NCI-H1092 treated with DMSO at 0.1 percent for 48 hours (cell line): ENCODE measurements at regions not wholly inside any gene's neighbourhood (a gene's known extent, or its start where the extent isn't known, plus 50 kb on each side); places are given as distances from the start of the nearest gene placed in this dataset.

ENCODE experiments used
- DNase-seq: peaks from one replicate; lab custom pipeline; 2025; lab: John Stamatoyannopoulos, UW

- no peak for DNase-seq
These were observed 264.7 kb upstream of the TAC1 start for GRCh38 chr7:97466999-97467740.

DNA sequence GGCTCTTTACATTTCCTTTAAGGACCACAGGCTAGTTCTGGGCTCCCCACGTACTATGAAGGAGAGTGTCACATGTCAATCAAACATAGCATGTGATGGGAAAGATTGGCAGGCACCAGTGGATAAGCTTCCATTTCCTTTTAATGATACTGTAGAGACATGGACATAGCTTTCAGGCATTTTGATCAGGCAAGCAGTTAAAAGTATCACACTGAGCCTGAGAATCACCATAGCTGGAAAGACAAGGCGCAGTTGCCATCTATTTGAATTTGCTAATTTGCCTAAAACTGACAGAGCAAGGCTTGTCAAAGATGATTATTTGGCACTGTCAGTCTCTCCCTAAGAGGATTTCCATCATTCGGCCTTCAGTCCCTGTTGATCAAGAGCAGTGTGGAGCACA, 263.4 kb upstream of the TAC1 start:
- DNase-seq, result no peak

- no peak for DNase-seq
These were observed 261.2 kb upstream of the TAC1 start for GRCh38 chr7:97470726-97471125.

GRCh38 chr7:97471491-97471890, 260.4 kb upstream of the TAC1 start:
- DNase-seq, result no peak

DNA sequence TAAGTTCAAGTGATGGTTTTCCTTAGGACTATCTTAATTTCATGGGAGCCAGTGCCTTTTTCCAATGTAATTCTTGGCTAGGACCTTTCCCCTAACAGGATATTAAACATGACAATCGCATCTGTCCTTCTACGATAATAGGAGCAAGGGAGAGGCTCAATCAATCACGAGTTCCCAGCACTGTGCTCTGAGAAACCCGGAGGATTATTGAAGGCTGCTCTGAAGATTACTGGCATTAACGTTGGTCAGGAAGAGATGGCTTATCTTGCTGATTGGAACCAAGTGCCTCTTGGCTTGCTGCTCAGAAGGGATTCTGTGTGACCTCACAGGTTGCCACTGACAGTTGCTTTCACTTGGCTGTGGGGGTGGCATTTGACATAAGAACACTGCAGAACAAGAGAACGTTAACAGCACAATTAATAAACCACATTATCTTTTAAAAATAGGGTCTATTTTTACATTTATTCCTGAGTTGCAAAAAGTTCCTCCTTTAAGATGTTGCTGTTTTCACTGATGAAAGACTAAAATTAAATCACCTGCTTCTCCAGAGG, 252.1 kb upstream of the TAC1 start:
- DNase-seq, result no peak

- no peak for DNase-seq
These were observed 251.0 kb upstream of the TAC1 start for GRCh38 chr7:97480772-97481390.

GRCh38 chr7:97495487-97495886, 236.4 kb upstream of the TAC1 start:
- no peak for DNase-seq

DNA sequence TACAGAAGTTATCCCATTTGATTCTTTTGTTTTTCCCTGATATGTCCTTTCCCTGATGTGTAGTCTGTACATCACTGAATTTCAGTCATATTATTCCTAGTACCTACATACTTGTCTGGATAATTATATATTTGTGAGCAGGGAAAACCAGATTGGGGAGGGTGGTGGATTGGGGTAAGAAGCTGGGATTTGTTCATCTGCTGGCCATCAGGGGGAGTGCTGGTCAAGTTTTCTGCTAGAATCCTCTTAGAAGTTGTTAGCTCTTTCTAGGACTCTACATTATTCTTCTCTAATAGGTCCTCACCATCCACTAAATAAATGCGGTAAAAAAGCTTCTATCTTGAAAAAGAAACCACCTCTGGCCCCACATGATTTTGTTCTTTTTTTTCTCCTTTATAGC, 232.7 kb upstream of the TAC1 start:
- DNase-seq, result peak; percentile 42

GRCh38 chr7:97503367-97504094, 228.4 kb upstream of the TAC1 start:
- DNase-seq, result no peak

- DNase-seq, result no peak
These were observed 225.2 kb upstream of the TAC1 start for GRCh38 chr7:97506728-97507127.

- DNase-seq, result no peak
These were observed 219.3 kb upstream of the TAC1 start for GRCh38 chr7:97512441-97513207.

DNA sequence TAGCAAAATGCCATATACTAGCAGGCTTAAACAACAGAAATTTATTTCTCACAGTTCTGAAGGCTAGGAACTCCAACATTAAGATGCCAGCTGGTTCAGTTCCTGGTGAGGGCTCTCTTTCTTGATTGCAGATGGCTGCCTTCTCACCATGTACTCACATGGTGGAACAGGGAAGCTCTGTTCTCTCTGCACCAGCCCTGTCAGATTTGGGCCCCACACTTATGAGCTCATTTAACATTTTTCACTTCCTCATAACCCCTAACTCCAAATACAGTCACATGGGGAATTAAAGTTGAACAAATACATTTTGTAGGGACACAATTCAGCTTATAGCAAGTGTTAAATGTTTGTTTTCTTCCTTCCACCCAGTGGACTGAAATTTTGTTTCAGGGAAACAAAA, 218.6 kb upstream of the TAC1 start:
- no peak for DNase-seq

DNA sequence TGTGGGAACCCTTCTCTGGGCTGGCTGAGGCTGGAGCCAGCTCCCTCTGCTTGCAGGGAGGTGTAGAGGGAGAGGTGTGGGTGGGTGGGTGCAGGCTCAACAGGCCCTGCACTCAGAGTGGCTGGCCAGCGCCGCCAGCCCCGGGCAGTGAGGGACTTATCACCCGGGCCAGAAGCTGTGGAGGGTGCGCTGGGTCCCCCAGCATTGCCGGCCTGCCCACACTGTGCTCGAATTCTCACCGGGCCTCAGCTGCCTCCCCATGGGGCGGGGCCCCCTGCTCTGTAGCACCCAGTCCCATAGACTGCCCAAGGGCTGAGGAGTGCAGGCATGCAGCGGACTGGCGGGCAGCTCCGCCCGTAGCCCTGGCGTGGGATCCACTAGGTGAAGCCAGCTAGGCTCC, 190.7 kb upstream of the TAC1 start:
- DNase-seq, result no peak

- peak; percentile 95 for DNase-seq
These were observed 175.9 kb upstream of the TAC1 start for GRCh38 chr7:97555857-97556421.

GRCh38 chr7:97565665-97566064, 166.2 kb upstream of the TAC1 start:
- DNase-seq, result no peak

DNA sequence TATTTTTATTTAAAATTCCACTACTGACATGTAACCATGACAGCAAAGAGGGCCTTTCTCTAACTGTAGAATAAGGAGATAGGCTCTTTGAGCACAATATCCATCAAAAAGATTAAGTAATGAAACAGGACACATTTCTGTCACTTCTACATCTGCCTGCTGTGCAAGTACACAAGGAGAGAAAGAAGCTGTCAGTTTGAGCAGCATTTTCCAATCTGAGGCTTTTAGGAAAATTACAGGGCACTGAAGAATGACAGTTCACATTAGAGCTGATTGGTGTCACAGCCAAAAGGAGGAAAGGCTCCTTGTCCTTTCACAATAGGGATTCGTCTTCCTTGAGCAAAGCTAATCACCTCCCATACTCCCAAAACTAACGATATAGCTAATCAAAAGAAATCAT, 158.8 kb upstream of the TAC1 start:
- no peak for DNase-seq

DNA sequence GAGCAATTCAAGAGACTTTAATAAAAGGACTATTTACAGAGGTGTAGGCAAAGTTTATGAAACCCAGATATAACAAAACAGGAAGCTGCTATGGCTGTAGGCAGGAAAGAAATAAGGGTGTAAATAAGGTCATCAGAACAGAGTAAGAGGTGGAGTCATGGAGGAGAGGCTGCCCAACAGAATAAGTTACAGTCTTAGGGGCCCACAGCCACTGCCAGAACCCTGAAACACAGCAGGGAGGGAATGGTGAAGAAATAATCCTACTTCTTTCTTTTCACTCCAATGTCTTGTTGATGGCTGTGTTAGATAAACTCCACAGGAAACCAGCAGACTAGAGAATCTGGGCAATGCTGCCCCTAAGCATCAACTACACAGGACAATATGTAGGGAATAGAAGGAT, 155.8 kb upstream of the TAC1 start:
- no peak for DNase-seq

DNA sequence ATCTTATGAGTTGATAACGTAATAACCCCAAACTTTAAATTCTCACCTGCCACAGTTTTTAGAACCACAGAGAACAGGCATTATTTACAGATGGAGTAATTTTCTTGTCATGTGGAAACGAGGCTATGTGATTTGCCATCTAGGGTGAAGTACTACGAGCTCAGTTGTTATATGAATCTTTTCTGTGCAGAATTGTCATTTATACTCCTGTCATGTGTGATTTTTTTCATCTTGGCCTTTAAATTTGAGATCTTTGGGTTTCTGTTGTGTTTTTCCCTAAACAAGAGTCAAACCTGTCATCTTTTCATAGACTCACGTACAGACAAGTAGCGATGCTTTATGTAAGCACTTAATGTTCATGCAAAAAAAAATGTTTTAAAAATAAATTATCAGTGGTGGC, 153.7 kb upstream of the TAC1 start:
- no peak for DNase-seq

GRCh38 chr7:97580205-97580604, 151.7 kb upstream of the TAC1 start:
- DNase-seq, result no peak

GRCh38 chr7:97595439-97595838, 136.4 kb upstream of the TAC1 start:
- no peak for DNase-seq

- no peak for DNase-seq
These were observed 129.9 kb upstream of the TAC1 start for GRCh38 chr7:97601931-97602457.

DNA sequence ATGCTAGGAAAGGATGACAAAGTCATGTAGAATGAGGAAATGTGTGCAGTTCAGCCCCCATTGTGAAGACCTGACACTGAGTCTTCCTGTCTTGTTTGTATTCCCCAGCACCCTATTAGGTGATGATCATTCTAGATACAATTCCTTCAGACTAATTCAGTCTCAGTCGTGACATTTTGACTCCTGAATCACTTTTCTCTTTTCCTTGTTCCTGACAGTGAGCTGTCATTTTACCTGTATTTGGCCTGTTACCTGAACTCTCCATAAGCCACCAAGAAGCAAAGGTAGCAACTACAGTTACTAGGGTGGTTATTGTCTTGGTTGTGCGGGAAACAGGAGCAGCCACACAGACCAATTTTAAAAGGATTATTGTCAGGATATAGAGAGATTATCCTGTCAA, 111.4 kb upstream of the TAC1 start:
- DNase-seq, result no peak
